ENCODE measurements at regions not wholly inside any gene's neighbourhood (a gene's known extent, or its start where the extent isn't known, plus 50 kb on each side); places are given as distances from the start of the nearest gene placed in this dataset.

DNA sequence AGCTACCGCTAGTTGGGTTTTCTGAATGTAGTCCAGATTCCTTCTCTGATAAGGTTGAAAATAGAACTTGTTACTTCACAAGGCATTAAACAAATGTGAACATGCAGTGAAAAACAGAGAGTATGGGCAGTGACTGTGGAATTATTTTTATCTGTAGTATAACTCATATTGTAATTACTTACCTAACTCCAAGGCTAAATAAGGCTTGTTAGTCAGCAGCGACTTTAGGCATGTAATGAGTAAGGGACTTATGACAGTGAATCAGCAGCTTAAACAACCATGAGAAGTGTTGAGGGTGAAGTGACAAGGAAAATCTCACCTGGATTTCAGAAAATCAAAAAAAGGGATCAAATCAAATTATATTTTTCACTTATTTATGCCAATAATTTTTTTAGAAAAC, 1719.5 kb upstream of the MIR17HG start:
- TF ChIP-seq, protein P1, sequence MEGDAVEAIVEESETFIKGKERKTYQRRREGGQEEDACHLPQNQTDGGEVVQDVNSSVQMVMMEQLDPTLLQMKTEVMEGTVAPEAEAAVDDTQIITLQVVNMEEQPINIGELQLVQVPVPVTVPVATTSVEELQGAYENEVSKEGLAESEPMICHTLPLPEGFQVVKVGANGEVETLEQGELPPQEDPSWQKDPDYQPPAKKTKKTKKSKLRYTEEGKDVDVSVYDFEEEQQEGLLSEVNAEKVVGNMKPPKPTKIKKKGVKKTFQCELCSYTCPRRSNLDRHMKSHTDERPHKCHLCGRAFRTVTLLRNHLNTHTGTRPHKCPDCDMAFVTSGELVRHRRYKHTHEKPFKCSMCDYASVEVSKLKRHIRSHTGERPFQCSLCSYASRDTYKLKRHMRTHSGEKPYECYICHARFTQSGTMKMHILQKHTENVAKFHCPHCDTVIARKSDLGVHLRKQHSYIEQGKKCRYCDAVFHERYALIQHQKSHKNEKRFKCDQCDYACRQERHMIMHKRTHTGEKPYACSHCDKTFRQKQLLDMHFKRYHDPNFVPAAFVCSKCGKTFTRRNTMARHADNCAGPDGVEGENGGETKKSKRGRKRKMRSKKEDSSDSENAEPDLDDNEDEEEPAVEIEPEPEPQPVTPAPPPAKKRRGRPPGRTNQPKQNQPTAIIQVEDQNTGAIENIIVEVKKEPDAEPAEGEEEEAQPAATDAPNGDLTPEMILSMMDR (IDR thresholded peaks at IDR 0.05), result no peak
- TF ChIP-seq EP300 (IDR thresholded peaks at IDR 0.05; ENCODE audit: low read depth) (no peak), POLR2AphosphoS5 (IDR thresholded peaks at IDR 0.05) (no peak)
